Naive thymus-derived CD4-positive, alpha-beta T cell (primary cell): ENCODE measurements at regions not wholly inside any gene's neighbourhood (a gene's known extent, or its start where the extent isn't known, plus 50 kb on each side); places are given as distances from the start of the nearest gene placed in this dataset.

ENCODE experiments used
- ATAC-seq: fragments of 150-1000 bp; cut with Tn5 transposase; 2 replicates; pipeline ENCODE4 v1.10.0; 2021; ENCODE audit warnings: mild to moderate bottlenecking, moderate library complexity
- CTCF ChIA-PET: fragments of 350-600 bp; sonication (Branson Sonifier 250); formaldehyde crosslinking; loops from one replicate; lab custom pipeline; 2021; ENCODE audit warnings: antibody characterized with exemption; lab: Charles Lee
- POLR2A ChIA-PET: fragments of 350-600 bp; sonication (Branson Sonifier 250); formaldehyde crosslinking; loops from one replicate; lab custom pipeline; 2021; ENCODE audit warnings: antibody characterized with exemption, inconsistent platforms; lab: Charles Lee
- DNase-seq, 9 donors: peaks; one replicate each; pipeline versions ENCODE4 v3.0.0 to v3.0.0-alpha.2; 2020 to 2022; ENCODE audit warnings: mixed read lengths in 1 of 9
- H3K27ac ChIP-seq: one replicate; pipeline ENCODE4 v1.7.0; 2013; ENCODE audit warnings: mild to moderate bottlenecking, low read depth, low read length, moderate library complexity
- H3K27me3 ChIP-seq, 2 donors: one replicate each; pipeline ENCODE4 v1.7.0; 2013; ENCODE audit warnings: low read length in 2 of 2, mild to moderate bottlenecking in 2 of 2, moderate library complexity in 2 of 2; ENCODE audit not compliant: control insufficient read depth in 2 of 2, insufficient read depth in 2 of 2
- H3K36me3 ChIP-seq, 3 experiments: 1 replicate in 2 of 3; 2 replicates in 1 of 3; pipeline ENCODE4 v1.7.0; 2013; ENCODE audit warnings: low read length in 3 of 3, mild to moderate bottlenecking in 3 of 3, moderate library complexity in 1 of 3; ENCODE audit not compliant: insufficient read depth in 3 of 3, control insufficient read depth in 2 of 3
- H3K4me1 ChIP-seq, 2 donors: one replicate each; pipeline ENCODE4 v1.7.0; 2013; ENCODE audit warnings: low read length in 2 of 2, mild to moderate bottlenecking in 2 of 2, moderate library complexity in 1 of 2; ENCODE audit not compliant: control insufficient read depth in 2 of 2, insufficient read depth in 2 of 2
- H3K4me3 ChIP-seq: 2 replicates; pipeline ENCODE4 v1.7.0; 2013; ENCODE audit warnings: mild to moderate bottlenecking, low read length
- H3K9me3 ChIP-seq, 3 experiments: 1 replicate in 2 of 3; 2 replicates in 1 of 3; pipeline ENCODE4 v1.7.0; 2013; ENCODE audit warnings: low read length in 3 of 3; ENCODE audit not compliant: control insufficient read depth in 2 of 3
- H3K27ac Mint-ChIP-seq, 9 donors: one replicate each; pipeline ENCODE4 v1.8.0; 2020 to 2022; ENCODE audit warnings: mixed read lengths in 9 of 9, mild to moderate bottlenecking in 8 of 9, moderate library complexity in 5 of 9, inconsistent platforms in 2 of 9
- H3K27me3 Mint-ChIP-seq, 5 donors: one replicate each; pipeline ENCODE4 v1.8.0; 2021 to 2022; ENCODE audit warnings: mixed read lengths in 5 of 5, mild to moderate bottlenecking in 1 of 5
- H3K36me3 Mint-ChIP-seq, 5 donors: one replicate each; pipeline ENCODE4 v1.8.0; 2020 to 2022; ENCODE audit warnings: mixed read lengths in 5 of 5, mild to moderate bottlenecking in 3 of 5, inconsistent platforms in 1 of 5
- H3K4me1 Mint-ChIP-seq, 7 donors: one replicate each; pipeline ENCODE4 v1.8.0; 2020 to 2022; ENCODE audit warnings: mixed read lengths in 7 of 7, mild to moderate bottlenecking in 3 of 7, inconsistent platforms in 1 of 7
- H3K4me3 Mint-ChIP-seq, 10 donors: one replicate each; pipeline ENCODE4 v1.8.0; 2020 to 2022; ENCODE audit warnings: mild to moderate bottlenecking in 10 of 10, mixed read lengths in 10 of 10, moderate library complexity in 6 of 10, inconsistent platforms in 2 of 10
- H3K9me3 Mint-ChIP-seq, 11 donors: one replicate each; pipeline ENCODE4 v1.8.0; 2020 to 2022; ENCODE audit warnings: mixed read lengths in 11 of 11, mild to moderate bottlenecking in 4 of 11, inconsistent platforms in 1 of 11, moderate library complexity in 1 of 11
- intact Hi-C, 2 donors: fragments of 100-400 bp; cut with micrococcal nuclease; formaldehyde crosslinking; loops; one replicate each; pipeline ENCODE4 v1.15.1; 2023

- Mint-ChIP-seq H3K9me3 (peaks cover 0 to 3% (median 0%) of the 10 kb centered on the region in 11 donors), H3K4me3 (no peak overlapping the region), H3K4me1 (no peaks in the 10 kb centered on the region), H3K36me3 (no peaks in the 10 kb centered on the region), H3K27me3 (peaks cover 0 to 20% (median 8%) of the 10 kb centered on the region in 5 donors), H3K27ac (no peak overlapping the region)
- H3K27ac ChIP-seq = no peak overlapping the region
- no peaks in the 10 kb centered on the region for H3K4me1 ChIP-seq
- H3K9me3 ChIP-seq = no peaks in the 10 kb centered on the region
- ChIA-PET CTCF (no interaction called here), POLR2A (no interaction called here)
- ATAC-seq = no peak
- no peaks in the 10 kb centered on the region for H3K36me3 ChIP-seq
- intact Hi-C loops = no loop called here
- no peak for DNase-seq
- no peaks in the 10 kb centered on the region for H3K27me3 ChIP-seq
- H3K4me3 ChIP-seq = no peak overlapping the region
Measured at GRCh38 chr3:8201886-8202285, 299.7 kb upstream of the LMCD1 start.

DNA sequence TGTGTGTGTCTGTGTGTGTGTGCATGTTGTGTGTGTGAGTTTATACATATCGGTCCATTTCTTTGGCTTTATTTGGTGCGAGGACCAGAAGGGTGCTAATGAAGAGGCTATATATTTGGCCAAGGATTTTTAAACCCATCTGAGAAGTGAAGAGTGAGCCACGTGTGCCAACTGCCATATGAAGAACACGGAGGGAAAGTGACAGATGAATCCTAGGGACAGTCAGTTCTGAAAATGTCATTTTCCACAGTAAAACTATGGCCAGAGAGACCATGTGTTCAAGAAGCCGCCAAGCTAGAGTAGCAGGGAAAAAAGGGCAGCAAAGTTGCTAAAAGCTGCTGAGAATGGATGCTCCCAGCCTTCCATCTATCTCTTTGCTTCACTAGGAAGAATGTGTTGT is 297.3 kb upstream of the LMCD1 start:
- no peak for ATAC-seq
- POLR2A ChIA-PET = no interaction called here
- Mint-ChIP-seq H3K4me1 (no peaks in the 10 kb centered on the region), H3K9me3 (no peaks in the 10 kb centered on the region), H3K4me3 (no peak overlapping the region), H3K36me3 (no peaks in the 10 kb centered on the region), H3K27me3 (peaks cover 0 to 21% (median 0%) of the 10 kb centered on the region in 5 donors), H3K27ac (no peak overlapping the region)
- H3K27me3 ChIP-seq = no peaks in the 10 kb centered on the region
- H3K36me3 ChIP-seq = no peaks in the 10 kb centered on the region
- CTCF ChIA-PET = no interaction called here
- H3K9me3 ChIP-seq = no peaks in the 10 kb centered on the region
- H3K4me1 ChIP-seq = no peaks in the 10 kb centered on the region
- no peak for DNase-seq
- intact Hi-C loops = no loop called here
- no peak overlapping the region for H3K4me3 ChIP-seq
- H3K27ac ChIP-seq = no peak overlapping the region

- Histone ChIP-seq H3K4me1 (no peaks in the 10 kb centered on the region), H3K36me3 (no peaks in the 10 kb centered on the region), H3K4me3 (no peak overlapping the region), H3K9me3 (no peaks in the 10 kb centered on the region), H3K27ac (no peak overlapping the region), H3K27me3 (no peaks in the 10 kb centered on the region)
- DNase-seq (no peak), ATAC-seq (no peak)
- Mint-ChIP-seq H3K36me3 (no peaks in the 10 kb centered on the region), H3K27me3 (peaks cover 0 to 21% (median 0%) of the 10 kb centered on the region in 5 donors), H3K27ac (peak overlapping the region in 1 of 9 donors; percentile 2), H3K4me1 (no peaks in the 10 kb centered on the region), H3K9me3 (no peaks in the 10 kb centered on the region), H3K4me3 (no peak overlapping the region)
- intact Hi-C loops = no loop called here
- ChIA-PET CTCF (no interaction called here), POLR2A (no interaction called here)
Measured at GRCh38 chr3:8204853-8205650, 296.6 kb upstream of the LMCD1 start.

GRCh38 chr3:8205881-8206280 is 295.7 kb upstream of the LMCD1 start:
- Histone ChIP-seq H3K36me3 (no peaks in the 10 kb centered on the region), H3K9me3 (no peaks in the 10 kb centered on the region), H3K27me3 (no peaks in the 10 kb centered on the region), H3K4me1 (no peaks in the 10 kb centered on the region), H3K4me3 (no peak overlapping the region), H3K27ac (no peak overlapping the region)
- POLR2A ChIA-PET = no interaction called here
- Mint-ChIP-seq H3K27me3 (peaks cover 0 to 26% (median 0%) of the 10 kb centered on the region in 5 donors), H3K36me3 (no peaks in the 10 kb centered on the region), H3K4me3 (no peak overlapping the region), H3K27ac (no peak overlapping the region), H3K4me1 (no peaks in the 10 kb centered on the region), H3K9me3 (no peaks in the 10 kb centered on the region)
- DNase-seq (no peak), ATAC-seq (no peak)
- intact Hi-C loops = no loop called here
- CTCF ChIA-PET = no interaction called here

GRCh38 chr3:8206971-8207617 is 294.5 kb upstream of the LMCD1 start:
- H3K4me3 Mint-ChIP-seq = no peak overlapping the region
- H3K4me1 Mint-ChIP-seq = no peaks in the 10 kb centered on the region
- ChIA-PET CTCF (no interaction called here), POLR2A (interaction anchor here (0.5 kb wide), 1 partner anchor 62 kb away, joined by 3 read pairs; no protein-coding TSS in a partner anchor)
- Histone ChIP-seq H3K9me3 (no peaks in the 10 kb centered on the region), H3K27me3 (no peaks in the 10 kb centered on the region), H3K27ac (no peak overlapping the region), H3K4me3 (no peak overlapping the region), H3K36me3 (no peaks in the 10 kb centered on the region), H3K4me1 (no peaks in the 10 kb centered on the region)
- H3K36me3 Mint-ChIP-seq = no peaks in the 10 kb centered on the region
- intact Hi-C loops = no loop called here
- DNase-seq (no peak), ATAC-seq (no peak)
- peaks cover 0 to 28% (median 5%) of the 10 kb centered on the region in 5 donors for H3K27me3 Mint-ChIP-seq
- no peaks in the 10 kb centered on the region for H3K9me3 Mint-ChIP-seq
- no peak overlapping the region for H3K27ac Mint-ChIP-seq

GRCh38 chr3:8210882-8211341 is 290.7 kb upstream of the LMCD1 start:
- no peaks in the 10 kb centered on the region for H3K9me3 ChIP-seq
- H3K27ac ChIP-seq = no peak overlapping the region
- ATAC-seq (no peak), DNase-seq (no peak)
- POLR2A ChIA-PET = no interaction called here
- H3K36me3 ChIP-seq = no peaks in the 10 kb centered on the region
- Mint-ChIP-seq H3K4me1 (peaks cover 0 to 2% (median 0%) of the 10 kb centered on the region in 7 donors), H3K9me3 (peaks cover 0 to 3% (median 0%) of the 10 kb centered on the region in 11 donors), H3K27ac (no peak overlapping the region), H3K4me3 (no peak overlapping the region), H3K27me3 (peaks cover 0 to 27% (median 14%) of the 10 kb centered on the region in 5 donors), H3K36me3 (peaks cover 0 to 5% (median 0%) of the 10 kb centered on the region in 5 donors)
- no peak overlapping the region for H3K4me3 ChIP-seq
- no peaks in the 10 kb centered on the region for H3K27me3 ChIP-seq
- intact Hi-C loops = no loop called here
- no peaks in the 10 kb centered on the region for H3K4me1 ChIP-seq
- CTCF ChIA-PET = no interaction called here
